ENCODE measurements at regions not wholly inside any gene's neighbourhood (a gene's known extent, or its start where the extent isn't known, plus 50 kb on each side); places are given as distances from the start of the nearest gene placed in this dataset.

DNA sequence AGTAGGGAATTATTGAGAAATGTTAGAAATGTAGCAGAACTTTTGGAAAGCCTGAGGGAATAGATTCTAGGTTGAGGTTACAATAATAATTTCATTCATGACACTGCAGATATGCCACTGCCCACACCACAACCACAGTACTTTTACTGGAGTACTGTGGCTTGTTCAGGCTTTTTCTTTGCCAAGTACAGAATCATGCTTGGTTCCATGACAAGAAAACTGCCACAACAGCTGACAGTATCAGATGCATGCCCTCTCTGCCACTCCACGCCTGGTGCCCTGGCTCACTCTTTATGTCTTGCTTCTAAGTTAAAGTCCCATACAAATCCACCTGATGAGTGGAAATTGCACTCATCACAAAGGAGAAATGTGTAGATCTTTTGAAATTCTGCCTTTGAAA, 398.6 kb downstream of the ZIC1 start:
- Mint-ChIP-seq H3K4me1 (ENCODE audit: low read depth) (no peaks in the 10 kb centered on the region), H3K4me3 (no peak overlapping the region), H3K9me3 (peaks cover 4% of the 10 kb centered on the region), H3K27me3 (no peaks in the 10 kb centered on the region), H3K27ac (no peak overlapping the region), H3K36me3 (ENCODE audit: low read depth) (no peaks in the 10 kb centered on the region)
- Histone ChIP-seq H3K27me3 (ENCODE audit: control insufficient read depth in 1 of 2, insufficient read depth in 2 of 2, low read length in 2 of 2) (no peaks in the 10 kb centered on the region), H3K27ac (ENCODE audit: low read depth in 1 of 2, low read length in 2 of 2) (no peak overlapping the region), H3K4me1 (ENCODE audit: insufficient read depth, low read length) (no peaks in the 10 kb centered on the region), H3K4me3 (ENCODE audit: low read length) (no peak overlapping the region), H3K36me3 (ENCODE audit: insufficient read depth, low read length) (no peaks in the 10 kb centered on the region), H3K9me3 (ENCODE audit: control insufficient read depth in 1 of 2, insufficient read depth in 1 of 2, low read length in 2 of 2) (peaks cover 0 to 5% of the 10 kb centered on the region in 2 experiments)
- CTCF ChIA-PET, result no interaction called here
- no peak for DNase-seq
- POLR2A ChIA-PET, result no interaction called here
- intact Hi-C loops (cut with DNase I, micrococcal nuclease), result no loop called here
- no peak for TF ChIP-seq CTCF (IDR thresholded peaks at IDR 0.05)
- ATAC-seq (ENCODE audit: poor library complexity), result no peak

DNA sequence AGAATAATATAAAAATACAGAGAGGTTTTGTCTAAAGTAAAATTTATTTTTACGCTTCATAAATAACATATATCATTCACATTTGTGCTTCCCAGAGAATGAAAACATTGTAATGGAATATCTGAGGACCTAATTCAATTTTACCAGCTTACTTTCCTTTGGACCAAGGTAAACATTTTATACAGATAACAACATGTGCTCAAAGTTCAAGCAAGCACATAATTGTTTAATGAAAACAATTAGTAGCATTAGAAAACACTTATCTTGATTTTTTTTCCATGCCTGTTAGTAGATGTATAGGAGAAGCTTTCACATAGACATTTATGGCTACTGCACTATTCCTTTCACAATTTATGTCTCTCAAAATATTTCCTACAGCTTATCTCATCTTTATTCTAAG, 400.0 kb downstream of the ZIC1 start:
- H3K27me3 ChIP-seq (ENCODE audit: control insufficient read depth in 1 of 2, insufficient read depth in 2 of 2, low read length in 2 of 2), result no peaks in the 10 kb centered on the region
- ChIA-PET CTCF (no interaction called here), POLR2A (no interaction called here)
- H3K4me1 ChIP-seq (ENCODE audit: insufficient read depth, low read length), result no peaks in the 10 kb centered on the region
- no peaks in the 10 kb centered on the region for H3K27me3 Mint-ChIP-seq
- intact Hi-C loops (cut with DNase I, micrococcal nuclease), result no loop called here
- no peak overlapping the region for H3K4me3 ChIP-seq (ENCODE audit: low read length)
- H3K36me3 Mint-ChIP-seq (ENCODE audit: low read depth), result no peaks in the 10 kb centered on the region
- no peak overlapping the region for H3K27ac Mint-ChIP-seq
- H3K9me3 Mint-ChIP-seq, result peaks cover 4% of the 10 kb centered on the region
- no peaks in the 10 kb centered on the region for H3K36me3 ChIP-seq (ENCODE audit: insufficient read depth, low read length)
- no peak overlapping the region for H3K27ac ChIP-seq (ENCODE audit: low read depth in 1 of 2, low read length in 2 of 2)
- no peaks in the 10 kb centered on the region for H3K4me1 Mint-ChIP-seq (ENCODE audit: low read depth)
- no peak overlapping the region for H3K4me3 Mint-ChIP-seq
- TF ChIP-seq CTCF (IDR thresholded peaks at IDR 0.05), result no peak
- ATAC-seq (ENCODE audit: poor library complexity), result no peak
- DNase-seq, result no peak
- peaks cover 0 to 5% of the 10 kb centered on the region in 2 experiments for H3K9me3 ChIP-seq (ENCODE audit: control insufficient read depth in 1 of 2, insufficient read depth in 1 of 2, low read length in 2 of 2)

- ChIA-PET CTCF (no interaction called here), POLR2A (no interaction called here)
- intact Hi-C loops (cut with DNase I, micrococcal nuclease), result no loop called here
Measured at GRCh38 chr3:147812186-147812911, 403.2 kb downstream of the ZIC1 start.

More at GRCh38 chr3:147812186-147812911, 403.2 kb downstream of the ZIC1 start:
- Mint-ChIP-seq H3K9me3 (peaks cover 5% of the 10 kb centered on the region), H3K4me3 (no peak overlapping the region), H3K36me3 (ENCODE audit: low read depth) (no peaks in the 10 kb centered on the region), H3K27me3 (no peaks in the 10 kb centered on the region), H3K27ac (no peak overlapping the region), H3K4me1 (ENCODE audit: low read depth) (no peaks in the 10 kb centered on the region)
- DNase-seq, result no peak
- Histone ChIP-seq H3K36me3 (ENCODE audit: insufficient read depth, low read length) (no peaks in the 10 kb centered on the region), H3K27ac (ENCODE audit: low read depth in 1 of 2, low read length in 2 of 2) (no peak overlapping the region), H3K27me3 (ENCODE audit: control insufficient read depth in 1 of 2, insufficient read depth in 2 of 2, low read length in 2 of 2) (no peaks in the 10 kb centered on the region), H3K4me3 (ENCODE audit: low read length) (no peak overlapping the region), H3K4me1 (ENCODE audit: insufficient read depth, low read length) (no peaks in the 10 kb centered on the region), H3K9me3 (ENCODE audit: control insufficient read depth in 1 of 2, insufficient read depth in 1 of 2, low read length in 2 of 2) (peaks cover 0 to 9% of the 10 kb centered on the region in 2 experiments)
- no peak for ATAC-seq (ENCODE audit: poor library complexity)
- TF ChIP-seq CTCF (IDR thresholded peaks at IDR 0.05), result no peak

Data from CD4-positive, alpha-beta T cell (primary cell).